GM18498 (cell line): ENCODE measurements at regions not wholly inside any gene's neighbourhood (a gene's known extent, or its start where the extent isn't known, plus 50 kb on each side); places are given as distances from the start of the nearest gene placed in this dataset.

Experiments used
- ATAC-seq: cut with Tn5 transposase; IDR thresholded peaks from one replicate; pipeline ENCODE4 v1.9.1; 2021; ENCODE audit warnings: mild to moderate bottlenecking, moderate library complexity; ENCODE audit not compliant: unreplicated experiment

DNA sequence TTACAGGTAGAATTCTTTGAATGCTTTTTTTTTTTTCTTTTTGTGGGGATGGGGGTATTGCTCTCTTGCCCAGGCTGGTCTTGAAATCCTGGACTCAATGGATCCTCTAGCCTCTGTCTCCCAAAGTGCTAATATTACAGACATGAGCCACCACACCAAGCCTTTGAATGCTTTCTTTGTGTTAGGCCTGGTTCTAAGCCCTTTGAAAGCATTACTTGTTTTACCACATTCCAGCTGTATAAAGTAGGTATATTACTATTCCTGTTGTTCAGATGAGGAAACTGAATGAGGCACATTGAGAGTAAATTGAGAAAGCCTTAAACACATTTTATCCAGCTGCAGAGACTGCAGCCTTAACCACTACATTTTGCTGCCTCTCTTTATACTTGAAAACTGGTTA lies 841.8 kb upstream of the ADGRL4 start:
- ATAC-seq, result no peak

DNA sequence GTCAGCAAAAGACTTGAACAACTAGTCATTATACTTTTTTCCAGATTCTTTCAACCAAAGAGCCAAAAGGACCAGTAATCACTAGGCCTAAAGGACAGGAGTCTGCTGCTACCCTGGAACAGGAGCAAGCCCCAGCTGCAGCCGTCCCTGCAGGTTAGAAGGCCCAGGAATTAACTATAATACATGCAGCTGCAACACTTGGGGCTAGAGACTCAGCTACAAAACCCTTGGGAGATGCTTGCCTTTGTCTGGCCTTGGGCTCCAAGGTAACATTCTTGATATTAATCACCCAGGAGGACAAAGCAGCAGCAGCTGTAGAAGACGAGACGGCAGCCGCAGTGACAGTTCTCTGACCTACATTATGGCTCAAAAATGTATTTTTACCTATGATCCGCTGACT lies 841.2 kb upstream of the ADGRL4 start:
- no peak for ATAC-seq

DNA sequence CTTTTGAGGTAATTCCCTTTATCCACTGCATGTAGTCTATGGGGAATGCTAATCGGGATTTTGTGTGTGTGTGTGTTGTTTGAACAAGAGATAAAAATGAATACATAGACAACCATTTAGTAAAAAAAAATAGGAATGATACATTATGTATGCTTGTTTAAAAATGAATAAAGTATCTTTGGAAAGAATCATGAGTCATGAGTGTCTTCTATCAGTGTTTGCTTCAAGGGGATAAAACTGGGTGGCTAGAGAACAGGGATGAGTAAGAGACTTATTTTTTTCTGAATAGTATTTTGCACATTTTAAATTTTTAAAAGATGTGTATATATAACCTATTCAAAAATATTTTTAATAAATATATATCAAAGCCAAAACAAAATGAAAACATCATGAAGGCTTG lies 839.4 kb upstream of the ADGRL4 start:
- ATAC-seq, result no peak

DNA sequence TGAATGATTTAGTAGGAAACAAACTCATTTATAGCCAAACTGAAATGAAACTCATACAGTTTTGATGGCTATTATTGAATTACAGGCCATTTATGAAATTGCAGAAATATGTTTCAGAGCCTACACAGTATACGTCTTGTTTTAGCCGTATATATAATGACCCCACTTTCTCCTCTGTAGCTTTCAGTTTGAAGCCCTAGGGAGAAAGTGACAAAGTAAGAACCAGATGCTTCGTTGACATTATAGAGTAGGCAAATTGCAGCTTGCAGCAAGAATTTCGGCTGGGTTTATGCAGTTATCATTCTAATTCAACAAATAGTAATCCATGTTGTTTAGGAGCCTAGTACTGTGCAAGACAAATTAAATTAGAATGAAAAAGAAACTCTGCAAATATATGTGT lies 836.3 kb upstream of the ADGRL4 start:
- no peak for ATAC-seq

DNA sequence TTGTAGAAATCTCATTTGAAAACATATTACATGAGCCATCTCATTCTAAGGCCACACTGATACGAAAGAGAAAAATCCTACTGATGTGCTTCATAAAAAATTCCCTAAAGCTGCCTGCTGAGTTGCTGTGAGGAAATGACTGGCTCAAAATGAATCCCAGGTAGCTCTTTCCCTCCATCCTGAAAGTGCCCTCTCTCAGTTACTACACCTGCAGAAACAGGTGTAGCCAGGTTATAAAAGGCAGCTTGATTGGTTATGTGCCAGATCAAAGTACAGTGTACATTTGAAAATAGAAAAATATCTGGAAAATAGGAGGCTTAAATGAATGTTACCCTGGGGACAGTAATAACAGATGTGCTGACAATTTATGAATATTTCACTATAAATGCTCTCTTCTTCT lies 833.4 kb upstream of the ADGRL4 start:
- no peak for ATAC-seq

DNA sequence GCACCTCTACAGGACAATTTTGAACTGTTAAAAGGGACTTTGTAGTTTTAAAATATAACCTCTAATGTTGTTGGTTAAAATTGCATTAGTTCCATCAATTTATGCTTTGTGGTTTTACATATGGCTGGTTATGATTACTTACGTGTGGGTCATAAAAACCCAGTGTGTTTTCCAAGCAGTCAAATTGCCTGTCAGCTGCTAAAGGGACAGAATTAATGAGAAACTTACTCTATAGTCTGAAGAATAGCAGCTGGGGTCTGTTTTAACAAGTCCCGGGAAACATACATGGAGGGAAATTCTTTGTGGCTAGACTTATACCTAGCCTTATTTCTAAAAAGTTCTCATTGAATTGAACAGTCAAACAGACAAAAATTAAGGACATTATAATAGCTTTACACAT lies 820.9 kb upstream of the ADGRL4 start:
- no peak for ATAC-seq

DNA sequence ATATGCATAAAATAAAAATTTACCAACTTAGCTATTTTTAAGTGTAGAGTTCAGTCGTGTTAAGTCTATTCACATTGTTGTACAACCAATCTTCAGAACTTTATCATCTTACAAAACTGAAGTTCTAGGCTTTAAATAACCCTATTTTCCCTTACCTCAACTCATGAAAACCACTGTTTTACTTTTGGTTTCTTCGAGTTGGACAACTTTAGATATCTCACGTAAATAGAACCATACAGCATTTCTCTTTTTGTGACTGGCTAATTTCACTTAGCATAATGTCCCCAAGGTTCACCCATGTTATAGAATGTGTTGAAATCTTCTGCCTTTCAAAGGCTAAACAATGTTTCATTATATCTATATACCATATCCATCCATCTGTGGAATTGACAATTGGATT lies 819.0 kb upstream of the ADGRL4 start:
- peak; percentile 63 for ATAC-seq

DNA sequence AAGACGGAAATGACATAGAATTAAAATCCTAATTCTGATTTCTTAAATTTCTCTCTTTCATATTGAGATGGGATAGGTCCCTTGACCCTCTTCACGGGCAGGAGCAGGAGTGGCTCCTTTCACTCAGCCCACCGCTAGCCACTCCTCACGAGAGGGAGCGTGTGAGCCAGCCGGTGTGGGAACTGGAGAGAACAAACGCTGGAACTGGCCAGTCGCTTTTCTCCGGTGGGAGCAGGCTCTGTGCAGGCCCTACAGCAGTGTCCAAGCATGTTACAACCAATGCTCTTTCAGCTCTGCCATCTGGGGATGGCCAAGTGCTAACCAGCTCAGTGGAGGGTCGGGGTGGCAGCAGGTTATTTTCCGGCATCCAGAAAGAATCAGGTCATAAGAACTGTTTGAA lies 815.5 kb upstream of the ADGRL4 start:
- ATAC-seq, result no peak

DNA sequence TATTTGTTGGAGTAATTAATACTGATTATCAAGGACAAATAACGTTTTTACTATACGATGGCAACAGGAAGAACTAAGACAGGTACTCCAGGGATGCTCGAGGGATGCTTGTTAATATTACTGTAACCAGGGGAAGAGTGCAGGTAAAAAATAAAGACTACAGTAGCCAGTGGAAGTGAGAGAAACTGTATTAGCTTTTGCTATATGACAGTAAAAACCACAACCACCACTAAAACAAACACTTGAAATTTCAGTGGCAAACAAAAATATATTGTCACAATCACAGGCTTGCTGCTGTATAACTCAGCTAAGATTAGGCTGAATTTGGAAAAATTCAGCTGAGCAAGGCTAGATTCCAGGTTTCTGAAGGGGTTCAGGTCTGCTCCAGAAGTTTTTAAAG lies 812.6 kb upstream of the ADGRL4 start:
- ATAC-seq, result peak; percentile 69

DNA sequence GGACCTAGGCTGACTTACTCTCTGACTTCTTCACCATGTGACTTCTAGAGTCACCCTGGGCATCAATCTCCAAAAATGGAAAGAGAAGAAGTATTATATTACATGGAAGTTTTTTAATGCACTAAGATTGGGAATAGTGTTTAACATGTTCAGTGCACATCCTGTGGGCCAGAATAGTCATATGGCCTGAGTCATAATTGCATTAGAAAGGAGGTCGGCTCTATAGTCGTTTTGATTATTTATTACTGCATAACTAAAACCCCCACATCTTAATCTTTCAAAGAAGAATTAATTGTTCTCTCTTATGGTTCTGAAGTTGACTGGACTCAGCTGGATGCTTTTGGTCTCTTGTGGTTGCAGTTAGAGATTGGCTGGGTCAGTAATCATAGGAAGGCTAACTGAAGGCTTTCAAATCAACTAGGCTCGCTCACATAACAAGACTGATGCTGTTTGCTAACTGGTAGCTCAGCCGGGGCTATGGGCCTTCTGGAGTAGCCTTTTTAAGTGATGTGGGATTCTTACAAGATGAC lies 810.6 kb upstream of the ADGRL4 start:
- ATAC-seq, result no peak

DNA sequence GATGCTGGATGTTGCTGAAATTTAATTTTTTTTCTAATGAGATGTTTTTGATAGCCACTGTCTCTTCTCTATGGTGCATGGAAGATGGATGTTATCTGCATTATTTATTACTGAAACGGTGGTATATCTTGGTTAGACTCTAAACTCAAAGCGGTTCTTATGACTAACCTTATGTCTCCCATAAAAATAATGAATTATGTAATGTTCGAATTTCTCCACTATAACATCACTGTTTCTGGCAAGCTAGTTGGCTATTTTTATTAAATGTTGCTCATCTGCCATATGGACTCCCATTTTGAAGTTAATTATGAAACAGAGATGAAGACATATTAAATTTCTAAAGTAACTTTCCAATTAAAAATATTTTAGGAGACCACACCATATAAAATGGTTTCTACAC lies 808.6 kb upstream of the ADGRL4 start:
- no peak for ATAC-seq

DNA sequence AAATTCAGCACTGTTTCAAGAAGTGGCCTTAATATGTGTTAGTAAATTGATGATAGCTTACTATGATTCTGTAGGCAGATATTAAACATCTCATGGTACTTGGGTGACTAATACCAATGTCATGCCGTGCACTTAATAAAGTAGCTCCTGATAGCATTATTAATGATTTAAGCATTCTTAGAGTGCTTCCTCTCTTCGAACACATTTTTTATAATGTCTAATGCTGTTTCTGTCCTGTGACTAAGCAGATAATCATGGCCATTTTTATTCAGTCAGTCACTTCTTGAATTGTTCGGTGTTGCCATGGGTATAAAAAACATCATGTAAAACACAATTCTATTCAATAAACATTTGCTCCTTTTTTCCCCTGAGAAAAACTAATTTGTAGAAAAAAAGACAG lies 804.6 kb upstream of the ADGRL4 start:
- no peak for ATAC-seq

DNA sequence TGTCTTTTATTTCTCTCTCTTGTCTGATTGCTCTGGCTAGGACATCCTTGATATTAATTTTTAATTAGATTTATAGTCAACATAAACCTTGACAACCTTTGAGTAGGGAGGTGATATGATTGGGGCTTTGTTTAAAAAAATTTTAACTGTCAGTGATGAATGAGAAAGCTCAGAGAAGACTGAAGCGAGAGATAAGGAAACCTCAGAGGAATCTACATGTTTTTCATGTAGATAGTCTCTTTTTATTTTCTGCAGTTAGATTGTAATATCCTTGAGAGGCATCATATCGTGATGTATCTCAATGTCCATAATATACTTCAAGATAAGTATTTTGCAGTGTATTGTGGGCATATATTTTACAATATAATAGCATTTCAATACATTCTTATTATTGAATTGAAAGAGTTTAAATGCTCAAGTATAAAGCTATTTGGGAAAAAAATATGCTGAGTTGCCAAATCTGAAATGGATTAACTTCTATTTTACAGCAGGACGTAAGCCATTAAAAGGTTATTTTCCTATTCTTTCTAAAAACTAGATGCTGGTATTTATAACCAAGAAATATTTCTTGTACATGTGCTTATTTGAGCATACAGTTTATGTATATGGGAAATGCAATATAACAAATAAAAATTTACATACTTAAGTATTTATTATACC lies 802.4 kb upstream of the ADGRL4 start:
- ATAC-seq, result no peak

DNA sequence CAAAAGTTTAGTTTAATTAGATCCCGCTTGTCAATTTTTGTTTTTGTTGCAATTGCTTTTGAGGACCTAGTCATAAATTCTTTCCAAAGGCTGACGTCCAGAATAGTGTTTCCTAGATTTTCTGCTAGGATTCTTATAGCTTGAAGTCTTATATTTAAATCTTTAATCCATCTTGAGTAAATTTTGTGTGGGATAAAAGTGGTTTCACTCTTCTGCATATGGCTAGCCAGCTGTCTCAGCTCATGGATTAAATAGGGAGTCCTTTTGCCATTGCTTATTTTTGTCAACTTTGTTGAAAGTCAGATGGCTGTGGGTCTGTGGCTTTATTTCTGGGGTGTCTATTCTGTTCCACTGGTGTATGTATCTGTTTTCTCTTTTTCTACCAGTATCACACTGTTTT lies 801.3 kb upstream of the ADGRL4 start:
- no peak for ATAC-seq

DNA sequence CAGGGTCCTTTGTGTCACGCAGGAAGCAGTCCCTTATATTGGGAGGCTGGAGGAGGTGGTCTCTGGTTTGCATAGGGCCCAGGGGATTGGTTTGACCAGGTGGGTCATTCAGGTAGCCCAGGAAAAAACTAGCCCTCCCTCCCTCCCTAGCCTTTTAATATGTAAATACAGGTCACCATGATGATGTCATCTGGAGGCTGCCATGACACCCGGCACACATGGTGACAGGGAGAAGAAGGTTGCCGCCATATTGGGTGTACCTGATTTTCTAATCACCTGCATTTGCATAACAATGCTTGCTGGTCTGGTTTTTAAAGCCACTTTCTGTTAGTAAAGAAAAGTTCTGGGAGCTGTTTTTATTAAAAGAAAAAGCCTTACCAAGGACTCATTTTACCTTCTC lies 791.0 kb upstream of the ADGRL4 start:
- ATAC-seq, result no peak

DNA sequence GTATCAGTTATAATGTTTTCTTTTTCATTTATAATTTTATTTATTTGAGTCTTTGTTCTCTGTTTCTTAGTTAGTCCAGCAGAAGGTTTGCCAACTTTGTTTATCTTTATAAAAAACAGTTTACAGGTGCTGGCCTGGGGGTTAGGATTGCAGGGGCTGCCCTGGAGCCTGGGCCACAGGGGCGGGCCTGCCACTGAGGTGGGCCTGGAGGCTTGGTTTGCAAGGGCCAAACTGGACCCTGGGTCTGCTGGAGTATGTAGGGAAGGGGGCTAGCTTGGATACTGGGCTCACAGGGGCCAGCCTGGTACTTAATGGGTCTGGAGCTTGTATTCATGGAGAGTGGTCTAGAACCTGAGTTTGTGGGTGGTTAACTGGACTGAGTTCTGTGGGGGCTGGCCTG lies 789.9 kb upstream of the ADGRL4 start:
- ATAC-seq, result no peak

DNA sequence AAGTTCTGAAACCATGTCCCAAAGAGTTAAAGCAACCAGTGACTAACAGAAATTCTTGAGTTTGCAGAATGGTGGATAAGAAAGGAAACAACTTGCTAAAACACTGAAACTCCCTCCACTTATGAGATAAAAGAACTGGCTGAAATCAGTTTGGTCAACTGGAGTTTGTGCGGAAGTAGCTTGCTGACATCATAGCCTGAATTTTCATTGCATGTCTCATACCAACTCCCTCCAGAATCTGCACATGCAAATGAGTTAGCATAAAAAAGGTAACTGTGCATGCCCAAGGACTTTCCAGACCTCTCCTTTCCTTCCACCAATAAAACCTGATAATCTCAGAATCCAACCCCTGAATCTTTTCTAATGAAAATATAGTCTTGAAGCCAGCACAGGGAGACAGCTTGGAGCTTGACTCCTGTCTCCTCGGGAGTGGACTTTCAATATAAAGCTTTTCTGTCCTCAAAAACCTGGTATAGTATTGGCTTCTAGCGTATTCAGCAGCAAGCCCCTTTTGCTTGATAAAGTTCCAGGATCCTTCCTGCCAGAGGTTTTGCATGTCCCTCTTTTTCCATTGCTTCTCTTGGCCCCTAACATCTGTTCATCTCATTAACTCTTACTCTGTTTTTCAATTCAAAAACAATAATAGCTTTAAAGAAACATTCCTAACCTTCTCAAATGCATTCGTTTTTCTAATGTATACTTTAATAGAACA lies 785.8 kb upstream of the ADGRL4 start:
- no peak for ATAC-seq

DNA sequence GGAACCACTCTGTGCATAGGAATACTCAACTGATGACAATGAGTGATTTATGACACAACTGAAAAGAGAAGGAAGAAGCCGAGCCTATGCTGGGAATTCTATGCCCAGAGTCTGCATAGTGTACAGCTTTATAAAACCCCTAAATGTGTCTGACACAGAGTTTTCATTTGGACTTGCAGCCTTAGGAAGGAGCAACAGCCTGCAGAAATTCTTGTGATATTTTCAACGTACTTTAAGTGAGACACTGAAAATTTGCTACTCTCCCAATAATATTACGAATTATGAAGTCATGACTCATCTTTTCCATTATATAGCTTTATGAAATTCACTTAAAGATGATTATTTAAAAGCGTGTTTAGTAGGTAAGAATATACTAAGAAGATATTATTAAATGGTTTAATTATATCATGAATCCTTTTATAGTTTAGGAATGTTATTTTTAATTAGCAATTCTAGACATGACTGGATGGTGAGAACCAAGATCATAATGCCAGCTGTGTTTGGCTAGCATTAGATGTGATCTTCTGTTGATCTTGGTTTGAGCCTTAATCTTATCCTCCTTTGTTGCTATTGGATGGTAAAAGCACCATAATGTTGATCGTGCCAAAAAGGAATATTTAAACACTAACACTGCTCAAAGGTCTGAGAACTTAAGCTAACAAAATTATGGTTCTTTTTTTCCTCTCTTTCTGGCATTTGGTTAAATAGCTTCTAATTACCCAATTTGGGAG lies 785.1 kb upstream of the ADGRL4 start:
- ATAC-seq, result no peak

DNA sequence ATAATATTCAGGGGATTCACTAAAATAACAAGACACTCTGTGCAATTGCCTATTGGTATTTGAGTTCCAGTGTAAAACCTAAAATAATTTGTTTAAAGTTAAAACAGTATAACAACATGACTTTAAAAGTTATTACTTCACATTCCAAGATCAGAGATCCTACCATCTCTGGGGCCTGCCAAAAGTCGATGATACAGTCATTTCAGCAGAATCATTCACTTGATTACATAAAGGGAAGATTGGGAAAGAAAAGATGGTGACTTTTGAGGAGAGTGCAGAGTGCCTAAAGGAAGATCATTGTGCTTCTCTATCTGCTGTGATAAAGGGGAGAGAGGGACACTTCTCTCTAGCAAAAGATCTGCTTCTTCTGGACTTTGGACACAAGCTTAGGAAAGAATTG lies 784.4 kb upstream of the ADGRL4 start:
- no peak for ATAC-seq

DNA sequence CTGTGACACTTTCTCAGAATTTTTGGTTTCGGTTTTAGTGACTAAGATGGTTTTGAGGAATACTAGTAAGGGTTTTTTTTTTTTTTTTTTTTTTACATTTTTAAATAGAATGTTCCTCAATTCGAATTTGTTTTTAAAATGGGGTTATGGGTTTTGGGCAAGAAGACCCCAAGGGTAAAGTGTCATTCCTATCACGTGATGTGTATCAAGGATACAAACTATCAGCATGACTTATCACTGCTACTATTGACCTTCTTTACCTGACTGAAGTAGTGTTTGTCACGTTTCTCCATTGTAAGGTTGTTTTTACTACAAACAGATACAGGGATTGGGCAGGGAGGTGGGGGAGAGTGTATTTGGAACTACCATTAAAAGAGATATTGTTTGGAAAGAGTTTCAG lies 781.1 kb upstream of the ADGRL4 start:
- no peak for ATAC-seq

DNA sequence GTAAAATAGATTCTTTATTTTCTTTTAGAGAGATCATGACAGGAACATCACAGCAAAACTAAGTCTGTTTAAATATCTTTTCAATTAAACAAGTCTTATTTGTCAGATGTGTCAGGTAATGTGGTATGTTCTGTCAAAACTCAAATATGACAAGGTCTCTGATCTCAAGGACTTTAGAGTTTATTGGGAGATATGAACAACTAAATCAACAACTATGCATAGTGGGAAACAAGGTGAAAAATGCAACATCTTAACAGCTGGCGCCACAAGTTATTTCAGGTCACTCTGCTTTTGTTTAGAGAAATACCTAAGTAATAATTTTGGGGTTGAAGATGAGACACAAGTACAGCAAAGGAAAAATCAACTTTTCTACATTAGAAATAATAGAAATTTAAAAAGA lies 779.4 kb upstream of the ADGRL4 start:
- ATAC-seq, result no peak

DNA sequence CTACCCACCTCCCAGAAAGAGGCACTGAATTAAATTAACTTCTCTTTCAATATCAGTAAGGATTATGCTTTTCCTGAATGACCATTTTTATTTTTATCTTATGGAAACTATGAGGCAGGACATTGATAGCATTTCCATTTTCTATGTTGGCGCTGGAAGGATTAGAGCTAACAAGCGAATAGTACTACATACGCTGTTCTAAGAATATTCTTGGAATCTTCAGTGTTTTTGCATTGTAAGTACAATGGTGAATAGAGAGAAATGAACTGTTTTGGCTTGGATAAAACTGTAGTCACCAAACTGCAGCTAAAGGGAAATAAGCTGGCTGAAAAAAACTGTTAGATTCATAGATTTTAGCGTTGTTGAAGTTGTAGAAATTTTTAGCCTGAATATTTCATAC lies 779.0 kb upstream of the ADGRL4 start:
- ATAC-seq, result no peak
